HG02571 (cell line): ENCODE measurements at regions not wholly inside any gene's neighbourhood (a gene's known extent, or its start where the extent isn't known, plus 50 kb on each side); places are given as distances from the start of the nearest gene placed in this dataset.

Experiments used
- ATAC-seq: cut with Tn5 transposase; IDR thresholded peaks from one replicate; pipeline ENCODE4 v1.9.1; 2021; ENCODE audit warnings: mild to moderate bottlenecking, moderate library complexity; ENCODE audit not compliant: unreplicated experiment

GRCh38 chr6:163804991-163805390 is 390.5 kb downstream of the QKI start:
- no peak for ATAC-seq

GRCh38 chr6:163802267-163802666 is 387.7 kb downstream of the QKI start:
- no peak for ATAC-seq

- no peak for ATAC-seq
These were observed 382.9 kb downstream of the QKI start for GRCh38 chr6:163797296-163797845.

- peak; percentile 93 for ATAC-seq
These were observed 378.8 kb downstream of the QKI start for GRCh38 chr6:163793011-163793983.

- ATAC-seq, result no peak
These were observed 375.8 kb downstream of the QKI start for GRCh38 chr6:163790266-163790840.

- ATAC-seq, result no peak
These were observed 374.8 kb downstream of the QKI start for GRCh38 chr6:163789199-163789810.

GRCh38 chr6:163786995-163787671 is 372.6 kb downstream of the QKI start:
- no peak for ATAC-seq

- peak; percentile 86 for ATAC-seq
These were observed 368.0 kb downstream of the QKI start for GRCh38 chr6:163782436-163783003.

- ATAC-seq, result no peak
These were observed 366.5 kb downstream of the QKI start for GRCh38 chr6:163780994-163781393.

GRCh38 chr6:163779727-163780284 is 365.3 kb downstream of the QKI start:
- no peak for ATAC-seq

GRCh38 chr6:163777716-163778115 is 363.2 kb downstream of the QKI start:
- ATAC-seq, result no peak

GRCh38 chr6:163776906-163777686 is 362.6 kb downstream of the QKI start:
- no peak for ATAC-seq

GRCh38 chr6:163776196-163776905 is 361.8 kb downstream of the QKI start:
- no peak for ATAC-seq

- ATAC-seq, result no peak
These were observed 360.8 kb downstream of the QKI start for GRCh38 chr6:163775313-163775712.

- no peak for ATAC-seq
These were observed 360.0 kb downstream of the QKI start for GRCh38 chr6:163774485-163774884.

GRCh38 chr6:163773646-163774045 is 359.1 kb downstream of the QKI start:
- no peak for ATAC-seq

- ATAC-seq, result no peak
These were observed 358.2 kb downstream of the QKI start for GRCh38 chr6:163772701-163773100.

GRCh38 chr6:163771180-163771579 is 356.7 kb downstream of the QKI start:
- ATAC-seq, result no peak

GRCh38 chr6:163768905-163769304 is 354.4 kb downstream of the QKI start:
- ATAC-seq, result no peak
